HG03354 (cell line): ENCODE measurements at regions not wholly inside any gene's neighbourhood (a gene's known extent, or its start where the extent isn't known, plus 50 kb on each side); places are given as distances from the start of the nearest gene placed in this dataset.
"Not testable (repeated sequence)": the region's sequence is repeated elsewhere in the genome, so short reads cannot be mapped to it uniquely, and the experiment has no call there.

Source experiments
- ATAC-seq: cut with Tn5 transposase; IDR thresholded peaks from one replicate; pipeline ENCODE4 v1.9.1; 2021; ENCODE audit warnings: mild to moderate bottlenecking; ENCODE audit not compliant: unreplicated experiment, poor library complexity, severe bottlenecking

DNA sequence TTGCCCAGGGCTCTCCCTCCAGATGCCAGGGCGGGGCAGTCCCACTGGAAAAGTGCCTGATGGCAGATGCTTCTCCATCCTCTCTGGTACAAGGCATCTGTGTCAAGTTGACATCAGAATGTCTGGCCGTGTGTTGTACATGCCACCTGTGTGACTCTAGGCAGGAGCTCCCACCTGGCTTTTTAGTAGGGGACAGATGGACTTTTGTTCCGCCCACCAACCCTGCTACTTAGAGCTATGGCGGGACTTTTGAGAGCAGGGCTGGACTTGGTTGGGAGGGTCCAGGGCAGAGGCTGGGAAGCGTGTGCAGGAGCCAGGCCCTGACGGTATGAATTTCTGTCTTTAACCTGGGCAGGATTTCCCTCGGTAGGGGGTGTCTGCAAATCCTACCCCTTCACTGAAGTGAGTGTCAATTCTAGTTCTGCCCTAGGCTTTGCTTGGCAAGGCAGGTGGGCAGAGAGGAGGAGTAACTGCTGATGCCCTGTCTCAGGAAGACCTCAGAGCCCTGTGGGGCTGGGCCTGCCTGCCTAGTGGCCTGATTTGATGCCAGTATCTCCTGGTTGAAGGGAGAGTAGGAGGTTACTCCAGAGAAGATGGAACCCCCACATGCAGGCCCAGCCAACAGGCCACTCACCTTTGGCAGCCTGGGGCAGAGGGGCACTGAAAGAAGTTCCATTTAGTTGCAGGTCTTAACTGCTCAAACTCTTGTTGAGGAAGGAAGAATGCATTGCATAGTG lies 99.1 kb downstream of the PJA1 start:
- no peak for ATAC-seq

GRCh38 chrX:69065451-69065850 lies 99.8 kb downstream of the PJA1 start:
- no peak for ATAC-seq

- ATAC-seq, result no peak
These were observed 101.8 kb downstream of the PJA1 start for GRCh38 chrX:69063486-69063885.

- no peak for ATAC-seq
These were observed 102.8 kb downstream of the PJA1 start for GRCh38 chrX:69062493-69062892.

DNA sequence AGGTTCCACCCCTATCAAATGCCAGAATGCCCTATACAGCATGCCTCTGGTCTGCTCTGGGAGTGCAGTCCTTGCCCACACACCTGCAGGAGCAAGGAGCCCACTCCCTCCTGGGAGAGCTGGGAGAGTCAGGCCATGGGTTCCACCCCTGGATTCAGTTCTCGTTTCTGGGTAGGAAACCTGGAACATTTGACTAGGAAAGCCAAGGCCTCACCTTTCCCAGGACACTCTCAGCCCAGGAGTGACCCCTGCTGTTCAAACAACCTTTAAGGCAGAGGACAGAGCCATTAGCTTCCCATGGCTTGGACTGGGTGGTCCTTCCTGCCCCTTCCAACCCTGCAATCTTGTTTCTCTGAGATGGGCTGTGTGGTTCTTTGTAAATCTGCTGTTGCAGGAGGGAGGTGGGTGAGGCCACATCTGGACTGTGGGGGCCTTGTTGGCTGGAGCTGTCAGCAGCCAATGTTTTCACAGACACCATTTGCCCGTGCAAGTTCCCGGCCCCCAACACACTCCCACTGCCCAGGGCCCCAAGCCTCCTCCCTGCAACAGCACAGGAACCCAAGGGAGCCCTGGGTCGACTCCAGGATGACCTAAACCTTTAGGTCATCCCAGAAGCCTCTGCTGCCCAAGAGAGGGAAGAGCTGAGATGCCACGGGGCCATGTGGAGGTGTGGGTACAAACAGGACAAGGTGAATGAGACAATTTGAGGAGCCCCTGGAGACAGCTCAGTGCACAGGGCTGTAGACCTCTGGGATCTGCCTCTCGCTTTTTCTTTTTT lies 104.4 kb downstream of the PJA1 start:
- ATAC-seq, result no peak

DNA sequence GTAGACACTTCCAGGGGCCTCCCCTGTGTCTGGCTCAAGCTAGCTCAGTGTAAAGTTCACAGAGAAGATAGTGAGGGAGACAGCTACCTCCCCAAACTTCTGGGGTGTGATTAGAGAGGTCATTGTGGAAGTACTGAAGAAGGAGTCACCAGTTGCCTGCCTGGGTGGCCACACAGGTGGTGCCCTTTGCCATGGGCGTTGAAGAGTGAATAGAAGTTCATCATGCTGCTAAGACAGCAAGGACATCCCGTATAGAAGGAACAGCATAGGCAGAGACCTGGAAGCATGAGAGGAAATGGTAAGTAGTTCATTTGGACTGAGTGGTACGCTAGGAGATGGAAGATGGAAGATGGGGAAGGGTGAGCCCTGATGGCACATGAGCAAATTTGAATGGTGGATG lies 110.1 kb downstream of the PJA1 start:
- ATAC-seq, result no peak

- ATAC-seq, result not testable (repeated sequence)
These were observed 110.8 kb downstream of the PJA1 start for GRCh38 chrX:69054497-69054896.

GRCh38 chrX:69051901-69052300 lies 113.4 kb downstream of the PJA1 start:
- ATAC-seq, result no peak

DNA sequence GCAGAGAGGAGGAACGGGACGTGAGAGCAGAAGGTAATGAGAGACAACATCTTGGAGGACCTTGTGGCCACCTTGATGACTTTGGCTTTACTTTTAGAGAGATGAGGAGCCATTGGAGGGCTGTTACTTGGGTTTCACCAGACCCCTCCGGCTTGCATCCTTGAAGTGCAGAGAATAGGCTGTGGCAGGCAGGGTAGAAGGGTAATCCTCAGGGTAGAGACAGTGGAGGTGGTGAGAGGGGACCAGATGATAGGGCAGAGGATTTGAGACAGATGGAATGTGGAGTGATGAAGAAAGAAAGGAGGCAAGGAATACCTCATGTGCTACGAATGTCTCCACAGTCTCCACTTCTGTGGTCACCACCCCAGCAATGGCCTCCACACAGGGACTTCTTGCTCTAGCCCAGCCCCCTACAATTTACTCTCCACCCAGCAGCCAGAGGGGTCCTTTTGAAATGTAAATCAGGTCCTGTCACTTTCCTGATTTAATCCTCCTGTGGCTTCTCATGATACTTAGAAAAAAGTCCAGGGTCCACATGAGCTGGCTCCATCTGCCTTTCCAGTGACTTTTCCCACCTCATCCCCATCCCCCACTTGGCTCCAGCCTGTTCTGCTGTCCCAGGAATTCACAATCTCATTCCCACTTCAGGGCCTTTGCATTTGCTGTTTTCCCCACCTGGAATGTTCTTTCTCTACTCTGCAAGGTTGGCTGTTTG lies 115.0 kb downstream of the PJA1 start:
- no peak for ATAC-seq

- ATAC-seq, result no peak
These were observed 118.2 kb downstream of the PJA1 start for GRCh38 chrX:69046996-69047490.

DNA sequence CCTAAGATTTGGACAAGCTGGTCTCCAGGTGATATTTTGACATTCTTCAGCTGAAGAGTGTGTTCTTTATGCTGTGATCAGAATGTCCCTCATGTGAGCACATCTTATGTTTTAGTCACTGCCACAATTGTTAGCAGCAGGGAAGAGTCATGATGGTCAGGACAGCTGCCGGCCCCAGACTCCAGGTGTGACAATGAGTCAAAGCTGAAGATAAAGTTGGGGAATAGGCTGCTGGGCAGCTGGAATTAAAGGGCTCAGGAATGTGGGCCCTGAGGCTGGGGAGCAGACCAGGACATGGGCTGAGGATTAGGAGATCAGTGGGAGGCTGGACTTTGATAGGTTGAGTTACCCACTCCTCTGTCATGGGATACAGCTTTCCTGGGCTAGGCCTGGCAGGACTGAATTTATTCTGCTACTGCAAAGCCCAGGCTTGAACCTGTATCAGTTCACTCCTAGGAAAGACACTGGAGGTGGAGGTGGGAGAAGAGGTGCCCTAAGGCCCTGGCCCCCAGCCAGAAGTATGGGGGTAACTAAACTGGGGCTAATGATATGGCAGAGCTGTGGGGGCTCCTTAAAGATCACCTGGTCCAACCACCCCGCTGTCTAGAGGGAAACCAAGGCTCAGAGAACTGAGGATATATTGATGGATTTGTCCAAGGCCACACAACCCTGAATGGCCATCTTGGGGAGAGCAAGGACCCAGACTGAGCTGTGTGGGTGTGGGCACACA lies 119.5 kb downstream of the PJA1 start:
- no peak for ATAC-seq

DNA sequence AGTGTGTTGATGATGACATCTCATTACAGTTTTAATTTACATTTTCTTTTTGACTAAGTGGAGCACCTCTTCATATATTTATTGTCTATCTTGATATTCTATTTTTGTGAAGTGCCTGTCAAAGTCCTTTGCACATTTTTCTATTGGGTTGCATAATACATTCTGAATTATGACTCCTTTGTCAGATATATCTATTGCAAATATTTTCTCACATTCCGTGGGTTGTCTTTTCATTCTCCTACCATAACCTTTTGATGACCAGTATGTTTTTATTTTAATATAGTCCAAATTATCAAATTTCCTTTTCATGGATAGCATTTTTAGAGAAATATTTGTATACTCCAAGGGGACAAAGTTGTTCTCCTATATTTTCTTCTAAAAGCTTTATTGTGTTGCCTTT lies 126.4 kb downstream of the PJA1 start:
- ATAC-seq, result no peak

GRCh38 chrX:69038188-69038587 lies 127.1 kb downstream of the PJA1 start:
- no peak for ATAC-seq

DNA sequence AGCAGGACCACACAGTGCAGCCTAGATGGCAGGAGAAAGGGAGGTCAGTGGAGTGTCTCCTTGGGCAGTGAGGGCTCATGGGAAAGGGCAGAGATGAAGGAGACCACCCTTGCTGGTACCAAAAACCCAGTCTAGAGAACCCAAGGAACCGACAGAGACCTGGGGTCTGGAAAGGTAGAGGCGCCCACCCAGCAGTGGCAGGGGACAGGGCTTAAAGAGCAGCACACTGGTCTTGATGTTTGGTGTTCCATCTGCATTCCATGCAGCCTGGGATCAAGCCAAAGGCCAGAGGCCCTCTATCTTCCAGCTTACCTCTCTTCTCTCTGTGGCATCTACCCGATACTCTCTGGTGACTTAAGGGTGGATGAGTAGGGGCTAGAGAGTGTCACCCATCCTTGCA lies 127.5 kb downstream of the PJA1 start:
- no peak for ATAC-seq

- ATAC-seq, result no peak
These were observed 128.3 kb downstream of the PJA1 start for GRCh38 chrX:69036674-69037573.

DNA sequence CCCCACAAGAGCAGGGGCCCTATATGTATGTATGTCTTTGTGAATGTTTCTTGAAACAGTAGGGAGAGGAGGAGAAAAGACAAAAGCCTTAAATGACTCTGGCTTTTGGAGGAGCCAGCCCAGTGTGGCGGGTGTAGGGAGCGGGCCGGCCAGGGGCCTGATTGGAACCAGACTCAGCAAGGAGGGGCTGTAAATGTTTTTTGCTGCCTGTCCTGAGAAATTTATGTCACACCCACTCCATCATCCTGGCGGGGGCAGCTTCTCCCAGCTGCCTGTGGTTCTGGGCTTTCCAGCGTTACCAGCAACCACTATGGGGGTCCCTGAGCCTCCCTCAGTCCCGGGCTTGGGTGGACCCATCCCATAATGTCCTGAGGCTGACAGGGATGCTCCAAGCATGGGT lies 130.8 kb downstream of the PJA1 start:
- no peak for ATAC-seq

DNA sequence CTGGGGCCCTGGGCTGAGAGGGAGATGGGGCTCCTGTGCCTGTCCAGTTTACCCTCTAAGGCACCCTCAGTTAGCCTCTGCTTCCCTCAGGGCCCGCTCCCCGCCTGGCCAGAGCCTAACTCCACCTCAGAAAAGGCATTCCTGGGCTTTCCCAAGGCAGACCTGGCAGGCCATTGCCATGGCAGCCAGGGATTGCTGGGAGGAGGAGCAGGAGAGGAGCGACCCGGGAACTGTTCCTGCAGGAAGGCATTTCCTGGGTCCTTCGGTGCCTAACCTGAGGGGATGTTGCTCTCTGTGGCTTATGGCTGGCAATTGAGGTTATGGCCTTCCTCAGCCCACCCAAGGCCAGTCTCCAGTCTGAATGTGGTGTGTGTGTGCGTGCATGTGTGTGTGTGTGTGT lies 131.3 kb downstream of the PJA1 start:
- ATAC-seq, result no peak

GRCh38 chrX:69032601-69033000 lies 132.7 kb downstream of the PJA1 start:
- ATAC-seq, result no peak

GRCh38 chrX:69031971-69032391 lies 133.3 kb downstream of the PJA1 start:
- no peak for ATAC-seq
